UCSD-AML1 (cell line): ENCODE measurements at regions not wholly inside any gene's neighbourhood (a gene's known extent, or its start where the extent isn't known, plus 50 kb on each side); places are given as distances from the start of the nearest gene placed in this dataset.
"Not testable (repeated sequence)": the region's sequence is repeated elsewhere in the genome, so short reads cannot be mapped to it uniquely, and the experiment has no call there.

Experiments
- DNase-seq: peaks from one replicate; lab custom pipeline; 2025; ENCODE audit not compliant: unreplicated experiment; lab: John Stamatoyannopoulos, UW

DNA sequence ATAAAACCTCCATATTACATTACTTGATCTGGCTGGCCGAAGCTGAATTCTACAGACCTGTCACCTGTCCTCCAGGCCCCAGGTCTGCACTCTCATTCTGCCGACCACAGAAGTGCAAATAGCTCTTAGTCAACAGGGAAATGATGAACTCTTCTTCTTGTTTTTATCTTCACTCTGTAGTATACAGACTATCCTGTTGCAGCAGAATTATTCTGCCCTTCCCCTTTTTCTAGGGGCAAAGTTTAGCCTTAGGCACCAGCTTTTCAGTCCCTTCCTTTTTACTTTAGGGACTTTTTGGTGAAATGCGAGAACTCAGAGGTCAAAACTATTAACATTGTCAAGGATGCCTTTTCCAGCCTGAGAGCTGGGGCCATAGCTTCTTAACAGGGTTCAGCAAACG, 229.6 kb upstream of the EGLN3 start:
- no peak for DNase-seq

- DNase-seq = no peak
These were observed 228.9 kb upstream of the EGLN3 start for GRCh38 chr14:34179727-34180126.

GRCh38 chr14:34177466-34177865, 226.6 kb upstream of the EGLN3 start:
- DNase-seq = no peak

GRCh38 chr14:34175574-34175973, 224.7 kb upstream of the EGLN3 start:
- no peak for DNase-seq

DNA sequence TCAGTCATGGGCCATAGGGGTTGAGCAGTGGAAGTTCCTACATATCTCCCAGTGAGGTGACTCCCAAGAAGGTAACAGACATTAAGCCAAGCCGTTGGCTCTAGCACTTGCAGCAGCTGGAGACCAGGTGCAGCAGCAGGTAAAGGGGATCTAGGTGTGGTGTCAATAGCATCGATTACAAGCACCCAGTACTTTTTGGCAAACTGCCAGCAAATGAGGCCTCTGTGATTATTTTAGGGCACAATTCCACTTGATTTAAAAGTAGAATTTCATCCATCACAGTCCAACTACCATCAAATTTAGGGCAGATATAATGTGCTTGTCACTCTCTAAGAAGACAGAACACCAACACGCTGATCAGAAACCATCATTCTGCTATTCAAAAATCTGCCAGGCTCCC, 224.1 kb upstream of the EGLN3 start:
- no peak for DNase-seq

DNA sequence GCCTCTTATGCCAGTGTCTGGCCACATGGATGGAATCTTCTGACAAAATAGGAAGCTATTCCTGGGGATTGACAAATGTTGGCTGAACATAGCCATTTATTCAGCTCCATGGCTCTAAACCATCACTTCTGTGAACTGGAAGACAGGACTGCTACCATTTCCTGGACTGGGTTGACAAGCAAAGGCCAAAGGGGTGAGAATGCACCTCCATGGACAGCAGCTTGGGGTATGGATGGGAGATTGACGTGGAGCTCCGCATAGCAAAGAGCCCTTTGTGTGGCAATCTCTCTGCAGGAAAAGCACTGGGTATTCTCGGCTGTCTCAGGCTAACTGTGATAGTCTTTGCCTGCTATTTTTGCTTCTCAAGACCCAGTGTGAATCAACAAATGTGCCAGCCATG, 223.0 kb upstream of the EGLN3 start:
- no peak for DNase-seq

DNA sequence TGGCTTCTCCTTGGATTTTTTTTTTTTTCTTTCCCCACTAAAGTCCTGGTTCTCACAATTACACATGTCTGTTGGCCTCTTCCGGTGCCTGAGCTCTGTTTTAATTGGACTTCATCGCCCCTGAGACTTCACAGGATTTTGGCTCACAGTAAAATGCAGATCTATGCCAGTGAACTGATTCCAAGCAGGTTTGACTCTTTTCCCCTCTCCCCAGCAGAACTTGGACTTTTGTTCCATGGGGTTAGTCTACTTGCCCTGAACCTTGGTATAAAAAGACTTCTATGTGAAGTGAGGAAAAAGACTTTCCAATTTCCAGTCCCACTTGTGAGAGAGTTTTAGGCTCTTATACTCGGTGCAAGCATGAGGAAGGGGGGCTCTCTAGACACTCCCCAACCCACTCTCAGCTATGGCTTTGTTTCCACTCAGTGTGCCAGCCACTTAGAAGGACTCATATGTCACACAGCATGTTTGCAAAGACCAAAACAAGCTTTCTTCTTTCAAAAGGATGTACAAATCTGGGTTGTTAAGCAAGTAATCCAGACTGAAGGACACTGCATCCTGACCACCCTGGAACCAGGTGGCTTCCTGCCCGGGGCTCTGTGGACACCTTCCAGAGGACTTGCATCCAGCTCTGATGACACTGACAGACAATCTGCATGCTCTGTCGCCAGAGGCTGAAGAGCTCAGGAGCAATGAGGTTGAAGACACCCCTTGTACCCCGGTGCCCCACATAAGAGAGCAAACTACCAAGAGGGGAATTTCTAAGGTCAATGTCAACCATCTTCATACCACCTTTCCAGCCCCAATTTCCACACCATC, 221.9 kb upstream of the EGLN3 start:
- DNase-seq = no peak

DNA sequence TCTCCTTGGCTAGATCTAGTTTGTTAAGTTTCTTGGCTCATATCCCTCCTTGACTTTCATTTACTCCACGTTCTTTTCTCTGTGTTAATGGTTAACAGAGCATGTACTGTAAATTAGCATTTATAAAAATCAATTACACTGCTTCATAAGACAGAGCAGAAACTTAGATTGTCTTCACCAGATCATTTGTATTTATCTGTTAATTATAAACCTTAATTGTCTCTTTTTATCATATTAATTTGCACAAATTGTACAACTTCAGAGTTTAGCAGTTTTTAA, 221.2 kb upstream of the EGLN3 start:
- no peak for DNase-seq

DNA sequence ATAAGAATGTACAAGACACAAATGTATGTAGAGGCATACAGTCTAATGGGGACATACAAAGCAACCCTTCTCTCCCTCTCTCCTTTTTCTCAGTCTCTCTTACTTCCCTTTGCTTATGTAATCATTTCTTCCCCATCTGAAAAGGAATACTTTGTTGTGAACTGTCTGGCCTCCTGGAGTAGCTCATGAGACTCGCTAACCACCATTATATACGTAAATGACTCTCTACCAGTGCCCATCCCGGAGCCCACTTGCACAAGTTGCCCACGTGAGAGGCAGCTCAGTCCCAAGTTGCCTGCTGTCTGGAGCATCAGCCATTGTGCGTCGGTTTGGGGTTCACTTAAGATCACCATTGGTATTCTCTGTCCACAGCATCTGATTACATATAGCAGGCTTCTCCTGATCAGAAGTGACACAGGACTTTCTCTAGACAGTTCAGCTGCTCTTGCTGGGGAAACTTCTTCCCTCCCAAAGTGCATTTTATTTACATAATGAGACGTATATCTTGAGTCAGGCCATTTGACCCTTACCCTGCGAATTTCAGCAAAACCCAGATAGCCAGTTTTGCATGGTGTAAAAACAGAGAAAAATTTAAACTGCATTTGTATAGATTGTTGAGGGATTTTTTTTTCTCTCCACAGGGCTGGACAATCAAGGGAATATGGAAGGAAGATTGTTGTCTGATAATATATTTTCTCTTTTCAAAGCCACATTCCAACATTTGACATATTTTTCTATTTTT, 220.7 kb upstream of the EGLN3 start:
- no peak for DNase-seq

- no peak for DNase-seq
These were observed 220.0 kb upstream of the EGLN3 start for GRCh38 chr14:34170882-34171281.

GRCh38 chr14:34169561-34169960, 218.7 kb upstream of the EGLN3 start:
- no peak for DNase-seq

DNA sequence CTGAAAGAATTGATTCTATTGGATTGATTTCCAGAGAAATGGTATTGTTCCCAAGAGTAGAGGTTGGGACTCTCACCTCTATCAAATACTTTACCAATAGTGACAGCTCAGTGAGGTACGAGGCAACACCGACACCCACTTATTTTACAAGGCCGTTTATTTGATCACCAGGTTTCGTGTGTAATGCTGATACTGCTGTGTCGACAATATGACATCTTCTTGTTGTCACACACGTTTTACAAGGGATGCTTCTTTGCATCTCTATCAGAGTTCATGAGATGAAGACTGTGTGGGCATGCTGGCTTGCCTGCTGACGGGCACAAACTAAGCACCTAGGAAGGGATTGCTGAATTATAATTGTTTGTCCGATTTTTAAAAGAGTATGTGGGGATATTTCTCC, 217.8 kb upstream of the EGLN3 start:
- no peak for DNase-seq

DNA sequence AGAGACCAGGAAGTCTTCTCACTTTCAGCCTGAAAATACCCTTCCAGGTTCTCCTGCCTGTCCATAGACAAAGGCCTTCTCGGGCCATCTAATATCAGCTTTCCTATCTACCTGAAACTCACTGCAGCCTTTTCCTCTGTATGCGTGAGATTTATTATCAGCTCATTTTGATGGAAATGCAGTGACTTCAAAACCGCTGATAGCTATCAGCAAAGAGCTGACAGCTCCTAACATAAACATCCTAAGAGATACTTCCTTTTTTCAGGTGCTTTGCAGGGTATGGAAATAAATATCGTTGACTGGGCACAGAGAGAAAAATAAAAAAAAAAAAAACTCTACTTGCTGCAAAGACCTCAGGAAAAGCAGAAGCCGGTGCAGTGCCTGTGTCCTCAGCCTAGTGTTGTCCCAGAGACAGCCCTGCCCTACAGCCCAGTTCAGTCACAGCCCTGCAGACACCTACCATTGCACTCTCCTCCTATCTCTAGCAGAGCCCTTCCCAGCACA, 215.0 kb upstream of the EGLN3 start:
- DNase-seq = no peak

DNA sequence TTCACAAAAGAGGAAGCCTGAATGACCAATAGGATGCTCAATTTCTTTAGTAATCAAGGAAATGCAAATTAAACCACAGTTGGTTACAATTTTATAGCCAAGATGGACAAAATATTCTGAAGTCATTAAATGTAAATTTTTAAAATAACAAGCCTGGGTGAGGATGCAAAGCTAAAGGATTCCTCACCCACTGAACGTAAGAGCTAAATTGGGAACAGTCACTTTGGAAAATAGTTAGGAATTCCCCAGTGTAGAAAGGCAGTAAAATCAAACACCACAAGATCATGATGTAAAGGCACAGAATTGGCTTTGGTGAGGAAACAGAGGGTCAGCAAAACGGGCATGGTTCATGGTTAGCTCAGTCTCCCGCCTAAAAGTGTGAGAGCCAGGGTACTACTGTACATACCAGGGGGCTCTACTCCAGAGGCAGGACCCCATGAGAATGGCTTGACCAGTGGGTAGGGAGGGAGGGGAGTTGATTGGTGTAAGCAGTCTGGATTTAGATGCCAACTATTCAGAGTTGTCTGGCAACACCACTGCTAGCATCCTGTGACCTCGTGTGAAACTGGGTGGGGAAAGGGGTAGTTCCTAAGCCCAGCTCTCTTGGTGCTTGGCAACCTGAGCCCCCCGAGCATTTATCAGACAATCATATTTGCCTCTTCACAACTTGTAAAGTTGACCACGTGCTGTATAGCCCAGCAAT, 213.4 kb upstream of the EGLN3 start:
- DNase-seq = no peak

DNA sequence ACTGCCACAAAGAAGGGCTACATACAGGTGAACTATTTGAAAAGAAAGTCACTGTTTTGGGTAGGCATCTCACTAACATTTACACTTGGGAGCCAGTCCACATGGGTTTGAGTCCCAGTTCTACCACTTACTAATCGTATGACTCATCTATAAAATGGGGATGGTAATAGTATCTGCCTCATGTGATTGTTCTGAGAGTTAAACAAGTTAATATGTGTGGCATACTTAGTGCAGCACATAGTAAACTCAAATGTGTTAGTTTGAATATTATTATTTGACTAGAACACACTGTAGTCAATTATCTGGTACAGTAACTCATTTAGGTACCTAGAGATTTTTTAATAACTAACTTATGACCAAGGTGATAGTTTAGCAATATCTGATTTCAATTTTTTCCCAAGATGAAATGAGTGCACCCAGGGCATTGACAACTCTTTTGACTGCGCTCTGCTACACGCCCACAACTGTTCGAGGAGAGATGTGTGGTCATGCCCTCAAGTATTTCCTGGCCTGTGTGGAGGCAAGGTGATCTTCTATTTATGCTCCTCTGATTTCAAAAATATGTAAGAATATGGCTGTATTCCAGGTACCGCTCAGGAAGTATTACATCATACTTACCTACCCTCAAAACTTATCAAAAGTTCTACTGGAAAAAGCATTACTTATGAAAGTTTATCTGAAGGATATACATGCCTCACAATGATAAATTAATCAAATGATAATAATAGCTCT, 210.6 kb upstream of the EGLN3 start:
- no peak for DNase-seq

DNA sequence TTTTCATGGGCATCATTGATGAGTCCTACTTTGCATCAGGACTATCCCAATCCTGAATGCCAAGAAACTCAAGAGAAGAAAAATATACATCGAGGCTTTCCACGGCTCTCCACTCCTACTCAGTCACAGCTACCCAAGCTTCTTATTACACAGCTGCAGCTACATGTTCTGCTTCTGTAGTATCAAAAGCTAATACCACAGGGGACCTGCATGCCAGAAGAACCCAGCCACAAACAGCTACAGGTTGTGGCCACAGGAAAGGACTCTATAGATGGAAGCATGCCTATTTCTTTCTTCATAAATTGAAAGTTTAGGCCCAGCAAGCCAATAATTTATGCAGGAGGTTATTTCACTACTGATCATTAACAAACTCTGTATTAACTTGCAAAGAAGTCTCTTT, 209.7 kb upstream of the EGLN3 start:
- DNase-seq = no peak

DNA sequence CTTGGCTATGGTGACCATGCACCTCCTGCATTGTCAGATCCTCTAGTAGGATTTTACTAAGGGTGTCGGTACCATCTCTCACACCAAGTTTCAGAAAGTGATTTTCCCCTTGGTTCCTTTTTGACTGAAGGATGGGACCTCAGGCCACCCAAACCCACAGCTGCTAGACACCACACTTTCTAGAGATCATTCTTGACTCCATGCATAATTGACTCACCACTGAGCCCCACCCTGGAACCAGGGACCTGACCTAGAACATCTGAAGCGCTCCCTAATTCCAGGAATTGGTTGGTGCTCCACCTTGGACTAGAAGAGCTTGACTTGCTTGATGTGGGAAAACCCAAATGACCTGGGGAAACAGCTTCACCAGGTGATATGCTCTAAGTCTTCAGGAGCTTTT, 206.8 kb upstream of the EGLN3 start:
- DNase-seq = no peak

DNA sequence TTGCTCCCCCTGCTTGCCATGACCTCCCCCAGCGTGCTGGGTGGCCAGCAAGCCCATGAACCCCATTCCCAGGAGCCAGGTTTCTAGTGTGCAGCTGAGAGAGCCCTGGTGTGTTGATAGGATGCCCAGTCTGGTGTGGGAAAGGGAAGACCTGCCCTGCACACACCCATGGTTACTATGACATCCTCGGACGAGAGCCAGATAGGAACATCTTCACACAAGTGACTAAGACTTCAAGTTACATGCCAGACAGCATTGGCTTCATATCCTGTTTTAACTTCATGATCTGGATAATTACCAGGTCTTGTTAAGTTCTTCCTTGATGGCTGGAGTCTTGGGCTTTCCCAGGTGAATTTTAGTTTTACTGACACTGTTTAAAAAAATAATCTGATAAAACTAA, 196.6 kb upstream of the EGLN3 start:
- DNase-seq = no peak

DNA sequence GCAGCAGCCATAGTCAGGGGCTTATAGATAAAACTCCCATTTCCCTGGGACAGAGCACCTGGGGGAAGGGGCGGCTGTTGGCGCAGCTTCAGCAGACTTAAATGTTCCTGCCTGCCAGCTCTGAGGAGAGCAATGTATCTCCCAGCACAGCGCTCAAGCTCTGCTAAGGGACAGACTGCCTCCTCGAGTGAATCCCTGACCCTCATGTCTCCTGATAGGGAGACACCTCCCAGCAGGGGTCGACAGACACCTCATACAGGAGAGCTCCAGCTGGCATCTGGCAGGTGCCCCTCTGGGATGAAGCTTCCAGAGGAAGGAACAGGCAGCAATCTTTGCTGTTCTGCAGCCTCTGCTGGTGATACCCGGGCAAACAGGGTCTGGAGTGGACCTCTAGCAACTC, 189.3 kb upstream of the EGLN3 start:
- DNase-seq = not testable (repeated sequence)

- DNase-seq = not testable (repeated sequence)
These were observed 188.6 kb upstream of the EGLN3 start for GRCh38 chr14:34139160-34140121.
